Stimulated activated CD4-positive, alpha-beta T cell treated with anti-CD3 and anti-CD28 coated beads, Interleukin-2, amount 100 ng/mL, for 48 hours (primary cell): ENCODE measurements at regions not wholly inside any gene's neighbourhood (a gene's known extent, or its start where the extent isn't known, plus 50 kb on each side); places are given as distances from the start of the nearest gene placed in this dataset.
"Not testable (repeated sequence)": the region's sequence is repeated elsewhere in the genome, so short reads cannot be mapped to it uniquely, and the experiment has no call there.

Source experiments
- DNase-seq, 2 donors: peaks; one replicate each; pipeline ENCODE4 v3.0.0-alpha.2; 2020

DNA sequence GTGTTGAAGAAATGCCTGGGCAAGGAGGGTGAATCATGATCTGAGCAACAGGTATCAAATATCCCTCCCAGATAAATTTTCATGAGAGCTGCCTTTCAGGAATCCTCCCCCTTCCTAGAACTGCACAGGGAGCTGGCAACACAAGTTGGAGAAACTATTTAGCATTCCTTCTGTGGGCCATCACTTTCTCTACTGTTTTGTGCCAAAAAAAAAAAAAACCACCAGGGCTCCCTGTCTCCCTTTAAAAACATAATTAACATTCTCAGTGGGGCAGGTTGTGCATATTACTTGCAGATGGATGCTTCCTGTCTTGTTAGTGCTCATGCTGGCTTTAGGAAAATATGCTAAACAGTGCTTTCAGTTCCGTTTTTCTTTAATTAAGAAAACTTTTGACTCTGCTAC is 234.9 kb upstream of the LMCD1 start:
- DNase-seq, result no peak

DNA sequence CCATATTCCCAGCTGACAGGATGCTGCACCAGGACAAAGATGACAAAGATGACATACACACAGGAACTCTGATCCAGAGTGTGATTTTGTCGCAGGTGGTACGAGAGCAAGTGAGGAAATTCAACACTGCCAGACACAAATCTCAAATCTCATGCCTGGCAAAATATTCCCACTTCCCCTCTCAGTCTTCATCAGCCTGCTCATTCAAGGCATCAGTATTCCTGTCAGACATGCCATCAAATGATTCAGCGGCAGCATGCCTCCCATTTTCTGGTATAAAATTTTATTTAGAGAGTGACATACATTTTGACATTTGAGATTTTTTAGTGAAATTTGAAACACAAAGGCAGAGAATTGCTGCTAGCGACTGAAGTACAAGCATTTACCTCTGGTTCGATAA is 228.1 kb upstream of the LMCD1 start:
- DNase-seq, result no peak

DNA sequence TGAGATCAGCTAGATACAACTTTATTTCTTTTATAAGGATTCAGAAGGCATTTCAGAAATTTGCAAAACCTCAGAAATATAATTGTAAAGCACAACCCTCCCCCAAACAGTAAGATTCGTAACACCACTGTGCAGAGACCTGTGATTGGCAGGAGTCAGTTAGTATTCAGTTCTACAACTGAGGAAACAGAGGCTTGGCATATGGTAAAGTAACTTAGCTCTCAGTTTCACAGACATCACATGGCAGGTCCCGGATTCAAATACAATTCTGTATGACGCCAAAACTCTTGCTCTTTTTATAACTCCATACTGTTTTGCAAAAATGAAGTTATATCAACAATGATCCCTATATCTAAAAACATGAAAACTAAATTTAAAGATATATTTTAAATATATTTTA is 225.6 kb upstream of the LMCD1 start:
- no peak for DNase-seq

GRCh38 chr3:8276506-8276905 is 225.1 kb upstream of the LMCD1 start:
- no peak for DNase-seq

DNA sequence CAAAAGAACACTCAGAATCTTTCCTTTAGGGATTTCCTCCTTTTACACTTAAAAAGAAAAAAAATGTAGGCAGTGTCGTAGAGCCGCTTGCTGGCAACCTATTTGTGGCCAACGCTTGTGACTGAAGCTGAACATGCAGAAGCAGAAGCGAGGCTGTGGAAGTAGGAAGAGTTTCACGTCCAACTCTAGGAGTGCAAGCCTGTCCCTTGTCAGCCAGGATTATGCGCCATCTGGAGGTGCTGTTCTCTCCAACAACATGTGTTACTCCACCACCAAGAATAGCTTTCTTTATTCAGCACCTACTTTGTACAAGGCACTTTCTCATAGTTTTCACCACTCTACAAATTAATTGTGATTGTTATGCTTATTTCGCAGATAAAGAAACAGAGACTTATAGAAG is 223.2 kb upstream of the LMCD1 start:
- DNase-seq, result no peak

DNA sequence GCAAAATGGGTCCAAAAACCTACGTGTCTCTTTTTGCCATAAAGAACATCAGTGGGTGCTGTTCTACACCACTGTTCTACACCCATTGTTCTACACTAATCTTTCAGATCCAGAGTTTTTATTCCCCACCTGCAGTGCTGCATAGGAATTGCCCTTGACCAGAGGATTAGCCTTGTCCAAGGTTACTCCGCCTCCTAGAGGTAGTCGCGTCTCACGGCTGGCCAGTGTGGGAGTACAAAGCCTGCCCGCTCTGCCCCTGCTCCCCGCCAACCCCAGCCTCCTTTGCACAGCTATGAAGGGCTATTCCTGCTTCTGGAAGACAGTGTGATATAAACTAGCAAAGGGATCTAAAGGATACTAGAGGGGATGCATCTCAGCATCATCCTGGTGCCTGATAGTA is 222.1 kb upstream of the LMCD1 start:
- no peak for DNase-seq

- no peak for DNase-seq
Measured at GRCh38 chr3:8279886-8280550, 221.6 kb upstream of the LMCD1 start.

GRCh38 chr3:8282541-8283165 is 219.0 kb upstream of the LMCD1 start:
- DNase-seq, result no peak

DNA sequence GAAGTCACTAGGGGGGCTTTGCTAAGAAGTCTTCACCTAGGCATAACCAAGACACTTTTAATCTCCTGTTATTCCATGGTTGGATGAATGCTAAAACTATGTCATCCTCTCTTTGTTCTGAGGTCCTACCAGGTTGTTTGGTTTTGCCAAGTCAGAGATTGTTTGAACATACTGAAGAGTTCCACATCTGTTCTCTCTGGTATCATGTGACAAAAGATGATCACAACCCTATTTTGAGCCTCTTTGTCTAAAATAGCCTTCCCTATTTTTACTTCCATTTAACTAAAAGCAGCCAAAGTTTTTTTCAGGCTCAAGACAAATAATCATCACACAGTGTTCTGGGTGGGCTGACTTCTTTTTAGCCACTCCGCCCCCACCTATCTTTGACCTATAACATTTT is 218.4 kb upstream of the LMCD1 start:
- no peak for DNase-seq

DNA sequence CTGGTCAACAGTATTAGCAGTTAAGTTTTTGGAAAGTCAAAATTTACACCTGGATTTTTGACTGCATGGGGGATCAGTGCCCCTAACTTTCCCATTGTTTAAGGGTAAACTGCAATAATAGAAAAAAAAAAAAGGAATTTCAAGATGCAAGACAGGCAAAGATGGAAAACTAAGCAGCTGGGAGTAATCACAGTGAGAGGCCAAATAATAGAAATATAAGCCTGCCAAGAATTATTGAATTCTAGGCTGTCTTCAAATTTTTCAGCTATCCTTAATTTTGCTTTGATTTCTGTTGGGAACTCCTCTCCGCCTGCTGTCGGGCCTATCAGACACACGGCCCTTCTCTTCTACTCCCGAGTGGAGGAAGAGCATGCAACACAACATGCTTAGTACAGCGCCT is 215.5 kb upstream of the LMCD1 start:
- no peak for DNase-seq

DNA sequence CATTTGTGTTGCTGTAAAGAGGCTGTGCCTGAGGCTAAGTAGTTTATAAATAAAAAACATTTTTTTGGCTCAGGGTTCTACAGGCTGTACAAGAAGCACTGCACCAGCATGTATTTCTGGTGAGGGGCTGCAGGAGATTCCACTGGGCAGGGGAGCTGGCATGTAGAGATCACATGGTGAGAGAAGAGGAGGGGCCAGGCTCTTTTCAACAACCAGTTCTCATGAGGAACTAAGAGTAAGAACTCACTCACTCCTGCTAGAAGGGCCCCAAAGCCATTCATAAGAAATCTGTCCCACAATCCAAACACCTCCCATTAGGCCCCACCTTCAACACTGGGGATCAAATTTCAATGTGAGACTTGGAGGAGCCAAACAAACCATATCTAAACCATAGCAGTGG is 214.9 kb upstream of the LMCD1 start:
- no peak for DNase-seq

- no peak for DNase-seq
Measured at GRCh38 chr3:8290611-8291010, 211.0 kb upstream of the LMCD1 start.

DNA sequence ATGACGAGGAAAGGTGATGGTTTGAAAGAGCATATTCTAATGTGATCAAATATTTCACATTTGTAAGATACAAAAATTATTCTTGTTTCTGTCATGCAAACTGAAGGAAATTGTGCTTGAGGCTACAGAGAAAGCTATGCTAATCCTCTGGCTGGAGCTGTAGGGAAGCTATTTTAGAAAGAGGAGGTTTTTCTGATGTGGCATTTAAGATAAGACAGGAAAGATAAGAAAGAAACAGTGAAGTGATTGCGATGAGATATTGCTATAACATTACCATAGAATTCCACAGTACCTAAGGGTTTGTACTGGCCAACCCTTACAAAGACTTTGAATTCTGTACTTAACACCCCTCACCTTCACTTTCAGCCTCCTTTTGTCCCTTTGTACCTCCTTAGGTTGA is 205.2 kb upstream of the LMCD1 start:
- DNase-seq, result no peak

- no peak for DNase-seq
Measured at GRCh38 chr3:8298021-8298954, 203.3 kb upstream of the LMCD1 start.

- DNase-seq, result no peak
Measured at GRCh38 chr3:8301977-8302735, 199.5 kb upstream of the LMCD1 start.

GRCh38 chr3:8303466-8303865 is 198.2 kb upstream of the LMCD1 start:
- no peak for DNase-seq

GRCh38 chr3:8305371-8305770 is 196.3 kb upstream of the LMCD1 start:
- no peak for DNase-seq

DNA sequence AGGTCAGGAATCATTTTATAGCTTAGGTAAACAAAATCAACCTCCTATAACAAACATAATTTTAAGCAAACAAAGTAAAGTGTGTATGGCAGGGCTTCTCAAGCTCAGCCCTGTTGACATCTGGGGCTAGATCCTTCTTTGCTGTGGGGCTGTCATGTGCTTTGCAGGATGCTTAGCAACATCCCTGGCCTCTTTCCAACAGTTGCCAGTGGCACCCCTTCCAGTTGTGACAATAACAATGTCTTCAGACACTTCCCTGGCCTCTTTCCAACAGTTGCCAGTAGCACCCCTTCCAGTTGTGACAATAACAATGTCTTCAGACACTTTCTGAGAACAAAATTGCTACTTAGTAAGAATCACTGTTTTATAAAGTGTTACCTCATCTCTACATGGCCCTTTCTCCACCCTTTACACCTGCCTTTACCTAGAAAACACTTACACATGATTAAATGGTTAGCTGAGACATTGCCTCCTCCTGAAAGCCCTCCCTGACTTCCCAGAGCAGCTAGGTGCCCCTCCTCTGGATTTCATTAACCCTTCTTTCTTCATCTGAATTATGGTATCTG is 194.0 kb upstream of the LMCD1 start:
- DNase-seq, result no peak

- no peak for DNase-seq
Measured at GRCh38 chr3:8311321-8311720, 190.3 kb upstream of the LMCD1 start.

DNA sequence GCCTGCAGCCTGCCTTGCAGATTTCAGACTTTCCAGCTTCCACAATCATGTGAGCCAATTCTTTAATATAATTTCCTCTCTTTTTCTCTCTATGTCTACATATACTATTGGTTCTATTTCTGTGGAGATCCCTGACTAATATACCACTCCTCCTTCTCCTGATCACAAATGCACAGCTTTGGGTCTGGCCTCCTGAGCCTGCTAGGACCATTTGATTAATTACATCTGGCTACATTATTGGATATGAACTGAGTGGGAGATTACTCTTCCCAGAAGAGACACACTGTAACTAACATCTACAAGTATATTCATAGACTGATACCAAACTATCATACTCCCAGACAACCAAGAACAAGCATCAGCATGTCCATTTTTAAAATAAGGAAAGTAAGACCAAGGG is 188.9 kb upstream of the LMCD1 start:
- DNase-seq, result no peak

DNA sequence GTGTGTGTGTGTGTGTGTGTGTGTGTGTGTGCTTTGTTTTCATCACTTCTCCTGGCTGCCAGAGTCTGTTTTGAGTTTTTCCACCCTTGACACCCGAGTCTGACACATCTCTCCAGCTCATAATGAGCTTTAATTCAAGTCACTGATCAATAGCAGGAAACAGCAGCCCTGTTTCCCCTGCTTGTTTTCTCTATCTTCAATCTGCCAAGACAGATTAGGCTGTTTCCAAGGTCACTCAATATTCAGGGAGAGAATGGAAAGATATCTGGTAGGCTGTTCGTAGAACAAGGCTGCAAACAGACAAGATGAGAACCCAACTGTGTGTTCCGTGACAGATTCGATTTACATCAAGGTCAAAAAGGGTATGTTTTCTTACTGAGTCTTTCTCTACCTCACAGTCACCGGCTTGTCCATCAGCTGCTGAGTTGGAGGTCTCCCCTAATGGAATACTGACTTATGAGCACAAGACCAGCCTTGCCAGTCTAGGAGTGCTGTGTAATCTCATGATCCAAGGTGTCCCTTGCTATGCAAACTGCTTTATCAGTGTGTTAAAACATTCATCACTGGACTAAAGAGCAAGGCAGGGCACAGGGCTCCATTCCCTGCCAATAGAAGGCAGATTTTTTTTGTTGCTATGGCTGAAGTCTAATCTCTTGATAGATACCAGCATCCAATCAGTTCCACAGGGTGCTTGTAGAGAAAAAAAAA is 187.9 kb upstream of the LMCD1 start:
- DNase-seq, result no peak

GRCh38 chr3:8315526-8315925 is 186.1 kb upstream of the LMCD1 start:
- not testable (repeated sequence) for DNase-seq
